Gastroesophageal sphincter (tissue), 3 donors: ENCODE measurements at regions not wholly inside any gene's neighbourhood (a gene's known extent, or its start where the extent isn't known, plus 50 kb on each side); places are given as distances from the start of the nearest gene placed in this dataset.
A peak's percentile ranks its signal among the peaks of the same experiment; 100 is the strongest.

ENCODE experiments used
- EP300 ChIP-seq: sonication (generic); formaldehyde crosslinking; IDR thresholded peaks from one replicate; pipeline ENCODE4 v1.6.1; 2017; ENCODE audit warnings: antibody characterized with exemption, mild to moderate bottlenecking
- POLR2A ChIP-seq, 2 donors: fragments of 450-650 bp; IDR thresholded peaks; one replicate each; pipeline ENCODE4 v1.6.1; 2017; ENCODE audit warnings: antibody characterized with exemption in 2 of 2, mild to moderate bottlenecking in 2 of 2, moderate library complexity in 1 of 2
- POLR2AphosphoS5 ChIP-seq: sonication (generic); formaldehyde crosslinking; IDR thresholded peaks from one replicate; pipeline ENCODE4 v1.6.1; 2017; ENCODE audit warnings: antibody characterized with exemption
- TF ChIP-seq, protein P1 (sequence below), 4 experiments: fragments of 200-600 bp in 2 of 4; fragments of 450-650 bp in 2 of 4; sonication (generic) in 1 of 4; IDR thresholded peaks; one replicate each; pipeline ENCODE4 v1.5.1; 2017 to 2019; ENCODE audit warnings: antibody characterized with exemption in 4 of 4, mild to moderate bottlenecking in 2 of 4, moderate library complexity in 2 of 4

DNA sequence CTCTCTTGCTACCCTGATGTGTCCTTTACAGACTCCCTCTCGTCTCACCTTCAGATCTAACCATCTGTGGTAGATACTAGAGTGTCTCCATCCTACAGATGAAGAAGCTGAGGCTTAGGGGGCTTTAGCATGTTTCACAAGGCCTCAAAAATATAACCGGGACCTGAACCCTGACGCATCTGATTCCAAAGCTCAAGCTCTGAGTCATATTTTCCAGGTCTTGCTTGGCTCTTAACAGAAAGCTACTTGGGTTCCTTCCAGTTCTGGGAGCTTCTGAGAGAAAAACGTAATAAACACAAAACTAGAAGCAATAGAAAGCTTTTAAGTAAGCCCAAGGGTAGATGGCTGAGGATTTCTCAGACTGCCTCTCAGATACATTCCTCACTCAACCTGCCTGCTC lies 224.3 kb upstream of the EEF2KMT start:
- TF ChIP-seq, protein P1, sequence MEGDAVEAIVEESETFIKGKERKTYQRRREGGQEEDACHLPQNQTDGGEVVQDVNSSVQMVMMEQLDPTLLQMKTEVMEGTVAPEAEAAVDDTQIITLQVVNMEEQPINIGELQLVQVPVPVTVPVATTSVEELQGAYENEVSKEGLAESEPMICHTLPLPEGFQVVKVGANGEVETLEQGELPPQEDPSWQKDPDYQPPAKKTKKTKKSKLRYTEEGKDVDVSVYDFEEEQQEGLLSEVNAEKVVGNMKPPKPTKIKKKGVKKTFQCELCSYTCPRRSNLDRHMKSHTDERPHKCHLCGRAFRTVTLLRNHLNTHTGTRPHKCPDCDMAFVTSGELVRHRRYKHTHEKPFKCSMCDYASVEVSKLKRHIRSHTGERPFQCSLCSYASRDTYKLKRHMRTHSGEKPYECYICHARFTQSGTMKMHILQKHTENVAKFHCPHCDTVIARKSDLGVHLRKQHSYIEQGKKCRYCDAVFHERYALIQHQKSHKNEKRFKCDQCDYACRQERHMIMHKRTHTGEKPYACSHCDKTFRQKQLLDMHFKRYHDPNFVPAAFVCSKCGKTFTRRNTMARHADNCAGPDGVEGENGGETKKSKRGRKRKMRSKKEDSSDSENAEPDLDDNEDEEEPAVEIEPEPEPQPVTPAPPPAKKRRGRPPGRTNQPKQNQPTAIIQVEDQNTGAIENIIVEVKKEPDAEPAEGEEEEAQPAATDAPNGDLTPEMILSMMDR (IDR thresholded peaks at IDR 0.05) = no peak
- TF ChIP-seq POLR2A (IDR thresholded peaks at IDR 0.05) = no peak
- TF ChIP-seq POLR2AphosphoS5 = peak; percentile 58
- no peak for TF ChIP-seq EP300
